ENCODE measurements at regions not wholly inside any gene's neighbourhood (a gene's known extent, or its start where the extent isn't known, plus 50 kb on each side); places are given as distances from the start of the nearest gene placed in this dataset.

- ATAC-seq (ENCODE audit: low read depth), result no peak
- Mint-ChIP-seq H3K27me3 (peaks cover 33% of the 10 kb centered on the region), H3K4me1 (no peaks in the 10 kb centered on the region), H3K36me3 (no peaks in the 10 kb centered on the region), H3K4me3 (no peak overlapping the region), H3K27ac (no peak overlapping the region), H3K9me3 (no peaks in the 10 kb centered on the region)
- POLR2A ChIA-PET, result no interaction called here
- no peak for DNase-seq
Observed at GRCh38 chr2:118279005-118279404, 190.7 kb downstream of the INSIG2 start.

- POLR2A ChIA-PET, result no interaction called here
- Mint-ChIP-seq H3K36me3 (no peaks in the 10 kb centered on the region), H3K9me3 (no peaks in the 10 kb centered on the region), H3K27me3 (peaks cover 33% of the 10 kb centered on the region), H3K4me3 (no peak overlapping the region), H3K4me1 (no peaks in the 10 kb centered on the region), H3K27ac (no peak overlapping the region)
- ATAC-seq (ENCODE audit: low read depth) (no peak), DNase-seq (no peak)
Observed at GRCh38 chr2:118278046-118278445, 189.8 kb downstream of the INSIG2 start.

GRCh38 chr2:118274841-118275510 is 186.7 kb downstream of the INSIG2 start:
- Mint-ChIP-seq H3K27me3 (peaks cover 22% of the 10 kb centered on the region), H3K4me1 (no peaks in the 10 kb centered on the region), H3K4me3 (no peak overlapping the region), H3K27ac (no peak overlapping the region), H3K36me3 (no peaks in the 10 kb centered on the region), H3K9me3 (no peaks in the 10 kb centered on the region)
- DNase-seq (no peak), ATAC-seq (ENCODE audit: low read depth) (no peak)
- POLR2A ChIA-PET, result no interaction called here

GRCh38 chr2:118272391-118272790 is 184.1 kb downstream of the INSIG2 start:
- POLR2A ChIA-PET, result no interaction called here
- peaks cover 16% of the 10 kb centered on the region for H3K27me3 Mint-ChIP-seq
- no peak overlapping the region for H3K4me3 Mint-ChIP-seq
- no peaks in the 10 kb centered on the region for H3K36me3 Mint-ChIP-seq
- no peaks in the 10 kb centered on the region for H3K4me1 Mint-ChIP-seq
- ATAC-seq (ENCODE audit: low read depth) (no peak), DNase-seq (no peak)
- H3K27ac Mint-ChIP-seq, result no peak overlapping the region
- H3K9me3 Mint-ChIP-seq, result no peaks in the 10 kb centered on the region

- H3K4me1 Mint-ChIP-seq, result no peaks in the 10 kb centered on the region
- no peak overlapping the region for H3K4me3 Mint-ChIP-seq
- no peaks in the 10 kb centered on the region for H3K9me3 Mint-ChIP-seq
- no peak for ATAC-seq (ENCODE audit: low read depth)
- peaks cover 14% of the 10 kb centered on the region for H3K27me3 Mint-ChIP-seq
- H3K36me3 Mint-ChIP-seq, result no peaks in the 10 kb centered on the region
- H3K27ac Mint-ChIP-seq, result no peak overlapping the region
- POLR2A ChIA-PET, result no interaction called here
- DNase-seq, result no peak
Observed at GRCh38 chr2:118269408-118270051, 181.3 kb downstream of the INSIG2 start.

GRCh38 chr2:118268268-118268667 is 180.0 kb downstream of the INSIG2 start:
- ATAC-seq (ENCODE audit: low read depth) (no peak), DNase-seq (no peak)
- Mint-ChIP-seq H3K4me3 (no peak overlapping the region), H3K9me3 (no peaks in the 10 kb centered on the region), H3K27ac (no peak overlapping the region), H3K36me3 (no peaks in the 10 kb centered on the region), H3K4me1 (no peaks in the 10 kb centered on the region), H3K27me3 (peaks cover 9% of the 10 kb centered on the region)
- POLR2A ChIA-PET, result no interaction called here

- H3K4me1 Mint-ChIP-seq, result no peaks in the 10 kb centered on the region
- POLR2A ChIA-PET, result no interaction called here
- no peaks in the 10 kb centered on the region for H3K9me3 Mint-ChIP-seq
- DNase-seq (no peak), ATAC-seq (ENCODE audit: low read depth) (no peak)
- peaks cover 4% of the 10 kb centered on the region for H3K27me3 Mint-ChIP-seq
- H3K4me3 Mint-ChIP-seq, result no peak overlapping the region
- no peaks in the 10 kb centered on the region for H3K36me3 Mint-ChIP-seq
- H3K27ac Mint-ChIP-seq, result no peak overlapping the region
Observed at GRCh38 chr2:118265873-118266455, 177.7 kb downstream of the INSIG2 start.

GRCh38 chr2:118264232-118264990 is 176.1 kb downstream of the INSIG2 start:
- no peaks in the 10 kb centered on the region for H3K4me1 Mint-ChIP-seq

GRCh38 chr2:118257696-118258095 is 169.4 kb downstream of the INSIG2 start:
- Mint-ChIP-seq H3K9me3 (no peaks in the 10 kb centered on the region), H3K27ac (no peak overlapping the region), H3K4me3 (no peak overlapping the region), H3K27me3 (peaks cover 11% of the 10 kb centered on the region), H3K36me3 (no peaks in the 10 kb centered on the region), H3K4me1 (no peaks in the 10 kb centered on the region)
- no peak for ATAC-seq (ENCODE audit: low read depth)
- no peak for DNase-seq
- POLR2A ChIA-PET, result no interaction called here

More at GRCh38 chr2:118264232-118264990, 176.1 kb downstream of the INSIG2 start:
- Mint-ChIP-seq H3K9me3 (no peaks in the 10 kb centered on the region), H3K36me3 (no peaks in the 10 kb centered on the region), H3K27ac (no peak overlapping the region), H3K27me3 (peaks cover 4% of the 10 kb centered on the region), H3K4me3 (no peak overlapping the region)
- ATAC-seq (ENCODE audit: low read depth), result no peak
- no peak for DNase-seq
- POLR2A ChIA-PET, result no interaction called here

- POLR2A ChIA-PET, result no interaction called here
- no peaks in the 10 kb centered on the region for H3K9me3 Mint-ChIP-seq
Observed at GRCh38 chr2:118255771-118256372, 167.6 kb downstream of the INSIG2 start.

GRCh38 chr2:118255301-118255700 is 167.0 kb downstream of the INSIG2 start:
- no peak for DNase-seq
- POLR2A ChIA-PET, result no interaction called here
- ATAC-seq (ENCODE audit: low read depth), result no peak
- Mint-ChIP-seq H3K27me3 (peaks cover 11% of the 10 kb centered on the region), H3K27ac (no peak overlapping the region), H3K4me3 (no peak overlapping the region), H3K9me3 (no peaks in the 10 kb centered on the region), H3K36me3 (no peaks in the 10 kb centered on the region), H3K4me1 (peaks cover under 1% of the 10 kb centered on the region)

More at GRCh38 chr2:118255771-118256372, 167.6 kb downstream of the INSIG2 start:
- Mint-ChIP-seq H3K27me3 (peaks cover 11% of the 10 kb centered on the region), H3K27ac (no peak overlapping the region), H3K36me3 (no peaks in the 10 kb centered on the region), H3K4me3 (no peak overlapping the region), H3K4me1 (no peaks in the 10 kb centered on the region)
- DNase-seq (no peak), ATAC-seq (ENCODE audit: low read depth) (no peak)

- Mint-ChIP-seq H3K27me3 (peaks cover 11% of the 10 kb centered on the region), H3K4me3 (no peak overlapping the region), H3K9me3 (no peaks in the 10 kb centered on the region), H3K4me1 (peaks cover 4% of the 10 kb centered on the region), H3K36me3 (no peaks in the 10 kb centered on the region), H3K27ac (no peak overlapping the region)
- ATAC-seq (ENCODE audit: low read depth) (no peak), DNase-seq (no peak)
- POLR2A ChIA-PET, result no interaction called here
Observed at GRCh38 chr2:118254116-118254515, 165.8 kb downstream of the INSIG2 start.

GRCh38 chr2:118251427-118251826 is 163.2 kb downstream of the INSIG2 start:
- Mint-ChIP-seq H3K36me3 (no peaks in the 10 kb centered on the region), H3K27ac (no peak overlapping the region), H3K27me3 (peaks cover 5% of the 10 kb centered on the region), H3K4me1 (peaks cover 4% of the 10 kb centered on the region), H3K4me3 (no peak overlapping the region), H3K9me3 (no peaks in the 10 kb centered on the region)
- ATAC-seq (ENCODE audit: low read depth), result no peak
- POLR2A ChIA-PET, result no interaction called here
- no peak for DNase-seq

All from activated naive CD8-positive, alpha-beta T cell treated with anti-CD3 and anti-CD28 coated beads, Interleukin-2, amount 10 ng/mL, durations not matched to agents 7 days and 5 days (primary cell).